Sigmoid colon (tissue), 6 donors: ENCODE measurements at regions not wholly inside any gene's neighbourhood (a gene's known extent, or its start where the extent isn't known, plus 50 kb on each side); places are given as distances from the start of the nearest gene placed in this dataset.

Source experiments
- DNase-seq: peaks from one replicate; pipeline ENCODE4 v3.0.0-alpha.2; 2019
- H3K27ac ChIP-seq, 4 donors: fragments of 200-600 bp; sonication (generic); one replicate each; pipeline ENCODE4 v1.5.1; 2016 to 2019; ENCODE audit warnings: mild to moderate bottlenecking in 1 of 4
- H3K27me3 ChIP-seq, 3 donors: fragments of 200-600 bp; sonication (generic); one replicate each; pipeline ENCODE4 v1.5.1; 2019; ENCODE audit warnings: mild to moderate bottlenecking in 1 of 3
- H3K36me3 ChIP-seq, 4 donors: fragments of 200-600 bp; sonication (generic); one replicate each; pipeline ENCODE4 v1.5.1; 2016 to 2019
- H3K4me1 ChIP-seq, 4 donors: fragments of 200-600 bp; sonication (generic); one replicate each; pipeline ENCODE4 v1.5.1; 2017 to 2019
- H3K4me3 ChIP-seq, 4 donors: fragments of 200-600 bp; sonication (generic); one replicate each; pipeline ENCODE4 v1.5.1; 2017 to 2019; ENCODE audit warnings: mild to moderate bottlenecking in 2 of 4, moderate library complexity in 1 of 4
- H3K9me3 ChIP-seq, 4 donors: fragments of 200-600 bp in 3 of 4; sonication (generic) in 3 of 4; one replicate each; pipeline versions ENCODE4 v1.5.1 to v1.6.1; 2013 to 2019
- EP300 ChIP-seq, 4 donors: sonication (generic); formaldehyde crosslinking; IDR thresholded peaks; one replicate each; pipeline ENCODE4 v1.6.1; 2017; ENCODE audit warnings: antibody characterized with exemption in 4 of 4
- POLR2A ChIP-seq, 2 donors: fragments of 450-650 bp; IDR thresholded peaks; one replicate each; pipeline ENCODE4 v1.6.1; 2016; ENCODE audit warnings: antibody characterized with exemption in 2 of 2, mild to moderate bottlenecking in 2 of 2, moderate library complexity in 2 of 2
- POLR2AphosphoS5 ChIP-seq, 4 donors: sonication (generic); formaldehyde crosslinking; IDR thresholded peaks; one replicate each; pipeline ENCODE4 v1.6.1; 2017; ENCODE audit warnings: antibody characterized with exemption in 4 of 4
- WGBS, 2 donors: extraction: QIAGEN DNeasy Blood & Tissue Kit; methylation state at CpG; one replicate each; pipeline ENCODE4 v1.1.7; 2013; 5-methylcytosine and 5-hydroxymethylcytosine counted together
- intact Hi-C: fragments of 100-400 bp; cut with DNase I; formaldehyde crosslinking; loops from one replicate; pipeline ENCODE4 v1.15.1; 2023
- TF ChIP-seq, protein P1 (sequence below), 4 experiments: fragments of 450-650 bp in 3 of 4; fragments of 200-600 bp in 1 of 4; IDR thresholded peaks; one replicate each; pipeline ENCODE4 v1.5.1; 2016 to 2019; ENCODE audit warnings: antibody characterized with exemption in 4 of 4, mild to moderate bottlenecking in 3 of 4, moderate library complexity in 2 of 4
- donor health status: healthy with polysubstance abuse.
- donor health status: healthy.

DNA sequence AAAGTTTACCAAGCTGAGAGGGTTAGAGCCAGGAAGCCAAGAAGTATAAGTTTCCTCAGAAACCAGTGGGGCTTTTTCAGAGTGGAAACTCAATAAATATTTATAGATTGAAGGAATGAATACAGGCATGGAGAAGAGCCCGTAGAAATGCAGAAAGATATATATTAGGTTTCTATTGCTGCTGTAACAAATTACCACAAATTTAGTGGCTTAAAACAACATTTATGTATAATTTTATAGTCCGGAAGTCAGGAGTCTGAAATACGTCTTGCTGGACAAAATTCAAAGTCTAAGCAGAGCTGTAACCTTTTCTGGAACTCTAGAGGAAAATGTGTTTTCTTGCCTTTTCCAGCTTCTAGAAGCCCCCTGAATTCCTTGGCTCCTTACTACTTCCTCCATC, 107.3 kb upstream of the SEMA3D start:
- Histone ChIP-seq H3K4me3 (no peak overlapping the region), H3K27me3 (no peaks in the 10 kb centered on the region), H3K36me3 (no peaks in the 10 kb centered on the region), H3K27ac (no peak overlapping the region), H3K4me1 (no peaks in the 10 kb centered on the region), H3K9me3 (no peaks in the 10 kb centered on the region)
- no peak for TF ChIP-seq POLR2A (IDR thresholded peaks at IDR 0.05)
- no peak for TF ChIP-seq EP300 (IDR thresholded peaks at IDR 0.05)
- TF ChIP-seq POLR2AphosphoS5 (IDR thresholded peaks at IDR 0.05): no peak
- TF ChIP-seq, protein P1, sequence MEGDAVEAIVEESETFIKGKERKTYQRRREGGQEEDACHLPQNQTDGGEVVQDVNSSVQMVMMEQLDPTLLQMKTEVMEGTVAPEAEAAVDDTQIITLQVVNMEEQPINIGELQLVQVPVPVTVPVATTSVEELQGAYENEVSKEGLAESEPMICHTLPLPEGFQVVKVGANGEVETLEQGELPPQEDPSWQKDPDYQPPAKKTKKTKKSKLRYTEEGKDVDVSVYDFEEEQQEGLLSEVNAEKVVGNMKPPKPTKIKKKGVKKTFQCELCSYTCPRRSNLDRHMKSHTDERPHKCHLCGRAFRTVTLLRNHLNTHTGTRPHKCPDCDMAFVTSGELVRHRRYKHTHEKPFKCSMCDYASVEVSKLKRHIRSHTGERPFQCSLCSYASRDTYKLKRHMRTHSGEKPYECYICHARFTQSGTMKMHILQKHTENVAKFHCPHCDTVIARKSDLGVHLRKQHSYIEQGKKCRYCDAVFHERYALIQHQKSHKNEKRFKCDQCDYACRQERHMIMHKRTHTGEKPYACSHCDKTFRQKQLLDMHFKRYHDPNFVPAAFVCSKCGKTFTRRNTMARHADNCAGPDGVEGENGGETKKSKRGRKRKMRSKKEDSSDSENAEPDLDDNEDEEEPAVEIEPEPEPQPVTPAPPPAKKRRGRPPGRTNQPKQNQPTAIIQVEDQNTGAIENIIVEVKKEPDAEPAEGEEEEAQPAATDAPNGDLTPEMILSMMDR (IDR thresholded peaks at IDR 0.05): no peak
- intact Hi-C loops: no loop called here
- DNase-seq: no peak
- WGBS, 2 donors: 80 to 85% methylated on average over 3 of the region's 3 CpGs

DNA sequence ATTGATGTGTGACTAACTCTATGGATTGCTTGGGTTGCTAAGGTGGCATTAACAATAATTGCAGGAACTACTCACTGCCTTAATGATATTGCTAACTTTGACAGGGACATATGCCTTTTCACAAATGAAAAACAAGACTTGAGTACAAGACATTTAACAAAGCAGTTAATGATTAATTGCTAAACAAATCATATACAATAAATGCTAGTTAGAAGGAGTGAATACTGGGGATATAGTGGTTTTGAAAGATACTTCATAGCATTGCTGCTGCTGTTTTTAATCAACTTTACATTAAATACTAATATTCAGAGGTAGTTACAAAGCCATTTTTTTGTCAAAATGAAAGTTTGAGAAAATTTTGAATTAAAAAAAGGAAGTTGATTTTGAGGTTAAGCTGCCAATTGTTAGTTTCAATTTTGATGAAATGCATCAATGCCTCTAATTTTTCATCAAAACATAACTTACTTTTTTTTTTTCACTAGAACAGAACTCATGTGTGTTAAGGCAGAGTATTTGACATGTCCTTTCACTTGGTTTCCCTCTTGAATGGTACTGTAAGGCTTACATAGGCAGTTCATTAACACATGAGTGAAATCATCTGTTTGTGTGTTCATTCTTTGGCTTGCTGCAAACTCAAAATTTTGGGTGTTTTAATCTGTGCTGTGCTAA, 106.2 kb upstream of the SEMA3D start:
- H3K9me3 ChIP-seq: no peaks in the 10 kb centered on the region
- DNase-seq: no peak

DNA sequence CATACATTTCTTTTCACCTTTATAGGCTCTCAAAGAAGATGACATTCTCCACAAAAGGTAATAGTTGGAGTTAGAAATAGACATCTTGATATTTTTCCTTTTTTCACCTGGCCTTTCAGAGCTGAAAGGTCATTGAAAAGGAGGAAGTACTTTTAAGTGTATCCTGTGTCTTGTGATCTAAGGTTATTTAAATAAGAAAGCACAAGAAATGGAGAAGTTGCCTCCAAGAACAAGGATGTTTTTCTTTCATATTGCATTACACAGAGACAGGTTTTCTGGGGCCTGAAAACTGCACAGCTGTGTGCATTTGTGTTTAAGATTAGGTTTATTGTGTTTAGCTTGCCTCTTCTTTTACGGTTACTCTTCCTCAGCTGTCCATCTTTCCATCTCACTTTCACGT, 103.4 kb upstream of the SEMA3D start:
- Histone ChIP-seq H3K27me3 (no peaks in the 10 kb centered on the region), H3K27ac (no peak overlapping the region), H3K9me3 (no peaks in the 10 kb centered on the region), H3K4me3 (no peak overlapping the region), H3K36me3 (no peaks in the 10 kb centered on the region), H3K4me1 (no peaks in the 10 kb centered on the region)
- intact Hi-C loops: no loop called here
- no peak for TF ChIP-seq POLR2AphosphoS5 (IDR thresholded peaks at IDR 0.05)
- WGBS, 2 donors: 49 to 54% methylated on average over 2 of the region's 2 CpGs
- no peak for DNase-seq

More for the DNA sequence above, 106.2 kb upstream of the SEMA3D start:
- intact Hi-C loops: no loop called here
- Histone ChIP-seq H3K4me1 (no peaks in the 10 kb centered on the region), H3K27me3 (no peaks in the 10 kb centered on the region), H3K4me3 (no peak overlapping the region), H3K36me3 (no peaks in the 10 kb centered on the region), H3K27ac (no peak overlapping the region)
- no peak for TF ChIP-seq POLR2AphosphoS5 (IDR thresholded peaks at IDR 0.05)
- TF ChIP-seq POLR2A (IDR thresholded peaks at IDR 0.05): no peak
- TF ChIP-seq, protein P1 (IDR thresholded peaks at IDR 0.05): no peak
- no peak for TF ChIP-seq EP300 (IDR thresholded peaks at IDR 0.05)

DNA sequence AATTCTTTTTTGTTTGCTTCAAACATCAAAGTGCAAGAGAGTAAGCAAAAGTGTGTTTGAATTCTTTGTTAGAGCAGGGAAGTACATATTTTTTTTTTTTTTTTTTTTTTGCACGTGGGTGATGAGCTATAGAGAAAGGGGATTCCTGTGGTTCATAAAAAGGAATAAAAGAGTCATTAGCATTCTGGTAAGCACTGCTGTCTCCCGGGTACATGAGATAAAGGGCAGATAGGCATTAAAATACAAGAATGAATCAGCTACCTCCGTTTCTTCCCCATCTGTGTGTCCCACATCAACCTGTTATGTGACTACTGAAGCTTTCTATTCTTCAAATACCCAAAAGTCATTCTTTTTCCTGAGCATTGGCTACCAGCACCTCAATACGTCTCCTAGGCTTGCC, 102.4 kb upstream of the SEMA3D start:
- Histone ChIP-seq H3K9me3 (no peaks in the 10 kb centered on the region), H3K27ac (no peak overlapping the region), H3K4me3 (no peak overlapping the region), H3K27me3 (no peaks in the 10 kb centered on the region), H3K36me3 (no peaks in the 10 kb centered on the region), H3K4me1 (no peaks in the 10 kb centered on the region)
- intact Hi-C loops: no loop called here
- 46 to 54% methylated on average over 4 of the region's 4 CpGs for WGBS, 2 donors
- DNase-seq: no peak
- TF ChIP-seq, protein P1 (IDR thresholded peaks at IDR 0.05): no peak
- TF ChIP-seq POLR2A (IDR thresholded peaks at IDR 0.05): no peak
- TF ChIP-seq POLR2AphosphoS5 (IDR thresholded peaks at IDR 0.05): no peak
- no peak for TF ChIP-seq EP300 (IDR thresholded peaks at IDR 0.05)

DNA sequence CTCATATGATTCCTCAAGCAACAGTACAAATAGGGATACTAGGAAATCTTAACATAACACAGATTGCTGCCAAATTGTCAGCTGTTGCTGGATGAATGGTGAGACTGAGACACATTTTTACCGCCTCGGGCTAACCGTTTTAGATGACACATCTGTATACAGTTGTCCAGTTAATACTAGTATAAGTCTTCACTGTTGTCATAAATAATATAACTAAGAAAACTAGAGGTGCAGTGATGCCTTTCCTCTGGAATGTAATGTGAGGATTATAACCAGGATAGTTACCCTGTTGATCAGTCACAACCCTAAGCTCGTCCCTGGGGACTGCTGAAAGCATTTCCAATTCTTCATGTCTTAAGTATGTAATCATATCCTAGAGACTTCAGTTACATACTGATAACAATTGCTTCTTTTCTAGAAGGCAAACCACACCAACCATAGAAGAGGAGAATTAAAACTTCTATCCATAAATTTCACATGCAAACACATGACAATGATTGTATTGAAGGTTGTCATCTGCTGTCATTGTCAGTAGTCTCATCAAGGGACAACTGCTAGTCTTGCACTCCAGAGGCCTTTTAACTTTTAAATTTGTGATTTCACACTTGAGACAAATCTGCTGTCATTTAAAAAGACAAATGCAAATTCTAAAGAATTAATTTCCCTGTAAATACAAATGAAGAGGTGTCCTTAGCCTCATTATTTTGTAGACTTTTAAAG, 100.4 kb upstream of the SEMA3D start:
- Histone ChIP-seq H3K36me3 (no peaks in the 10 kb centered on the region), H3K4me3 (no peak overlapping the region), H3K4me1 (no peaks in the 10 kb centered on the region), H3K27me3 (no peaks in the 10 kb centered on the region), H3K27ac (no peak overlapping the region), H3K9me3 (no peaks in the 10 kb centered on the region)
- TF ChIP-seq POLR2AphosphoS5 (IDR thresholded peaks at IDR 0.05) (no peak), EP300 (IDR thresholded peaks at IDR 0.05) (no peak), POLR2A (IDR thresholded peaks at IDR 0.05) (no peak)
- TF ChIP-seq, protein P1 (IDR thresholded peaks at IDR 0.05): no peak
- intact Hi-C loops: no loop called here
- 72 to 74% methylated on average over 4 of the region's 4 CpGs for WGBS, 2 donors
- no peak for DNase-seq
